PC-9 (cell line): ENCODE measurements at regions not wholly inside any gene's neighbourhood (a gene's known extent, or its start where the extent isn't known, plus 50 kb on each side); places are given as distances from the start of the nearest gene placed in this dataset.

Experiments used
- CTCF ChIP-seq: fragments of 200-600 bp; sonication (generic); conservative IDR thresholded peaks from 2 replicates; pipeline ENCODE4 v1.6.1; 2017; ENCODE audit warnings: mixed run types, antibody characterized with exemption, mild to moderate bottlenecking, moderate library complexity
- EZH2 ChIP-seq: fragments of 200-600 bp; sonication (generic); IDR thresholded peaks from 2 replicates; pipeline ENCODE4 v1.8.0; 2017; ENCODE audit warnings: antibody characterized with exemption, low read depth

- no peak for TF ChIP-seq CTCF
- no peak for TF ChIP-seq EZH2
Measured at GRCh38 chr2:23178396-23178795, 206.6 kb upstream of the KLHL29 start.
